ENCODE measurements at regions not wholly inside any gene's neighbourhood (a gene's known extent, or its start where the extent isn't known, plus 50 kb on each side); places are given as distances from the start of the nearest gene placed in this dataset.
"Not testable (repeated sequence)": the region's sequence is repeated elsewhere in the genome, so short reads cannot be mapped to it uniquely, and the experiment has no call there.

DNA sequence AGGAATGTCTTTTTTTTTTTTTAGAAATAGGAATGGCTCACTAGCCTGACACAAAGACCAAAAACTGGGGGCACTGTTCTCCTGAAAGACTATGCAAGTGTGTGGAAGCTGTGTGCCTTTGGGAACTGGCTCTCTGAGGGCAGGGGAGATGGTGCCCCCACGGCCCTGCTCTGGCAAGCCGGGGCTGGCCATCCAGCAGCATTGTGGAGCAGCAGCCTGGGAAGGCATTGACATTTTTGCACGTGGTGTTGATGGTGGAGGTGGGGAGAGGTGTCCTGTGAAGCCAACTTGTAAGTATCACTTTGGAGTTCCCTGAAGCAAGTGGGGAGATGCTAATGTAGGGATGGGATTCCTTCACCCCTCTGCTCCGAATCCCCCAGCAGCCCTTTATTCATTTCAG, 460.1 kb downstream of the RPS6KC1 start:
- TF ChIP-seq, protein P1, sequence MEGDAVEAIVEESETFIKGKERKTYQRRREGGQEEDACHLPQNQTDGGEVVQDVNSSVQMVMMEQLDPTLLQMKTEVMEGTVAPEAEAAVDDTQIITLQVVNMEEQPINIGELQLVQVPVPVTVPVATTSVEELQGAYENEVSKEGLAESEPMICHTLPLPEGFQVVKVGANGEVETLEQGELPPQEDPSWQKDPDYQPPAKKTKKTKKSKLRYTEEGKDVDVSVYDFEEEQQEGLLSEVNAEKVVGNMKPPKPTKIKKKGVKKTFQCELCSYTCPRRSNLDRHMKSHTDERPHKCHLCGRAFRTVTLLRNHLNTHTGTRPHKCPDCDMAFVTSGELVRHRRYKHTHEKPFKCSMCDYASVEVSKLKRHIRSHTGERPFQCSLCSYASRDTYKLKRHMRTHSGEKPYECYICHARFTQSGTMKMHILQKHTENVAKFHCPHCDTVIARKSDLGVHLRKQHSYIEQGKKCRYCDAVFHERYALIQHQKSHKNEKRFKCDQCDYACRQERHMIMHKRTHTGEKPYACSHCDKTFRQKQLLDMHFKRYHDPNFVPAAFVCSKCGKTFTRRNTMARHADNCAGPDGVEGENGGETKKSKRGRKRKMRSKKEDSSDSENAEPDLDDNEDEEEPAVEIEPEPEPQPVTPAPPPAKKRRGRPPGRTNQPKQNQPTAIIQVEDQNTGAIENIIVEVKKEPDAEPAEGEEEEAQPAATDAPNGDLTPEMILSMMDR (IDR thresholded peaks at IDR 0.05; ENCODE audit: low read depth, low read length) = no peak
- Histone ChIP-seq H3K27me3 (ENCODE audit: insufficient read depth, low read depth, severe bottlenecking) (no peaks in the 10 kb centered on the region), H3K27ac (no peak overlapping the region), H3K4me3 (ENCODE audit: low read depth, low read length) (no peak overlapping the region), H3K9me3 (ENCODE audit: severe bottlenecking) (no peaks in the 10 kb centered on the region), H3K36me3 (no peaks in the 10 kb centered on the region)
- no peak for DNase-seq

- Histone ChIP-seq H3K27ac (no peak overlapping the region), H3K4me3 (ENCODE audit: low read depth, low read length) (no peak overlapping the region), H3K36me3 (no peaks in the 10 kb centered on the region), H3K27me3 (ENCODE audit: insufficient read depth, low read depth, severe bottlenecking) (no peaks in the 10 kb centered on the region), H3K9me3 (ENCODE audit: severe bottlenecking) (no peaks in the 10 kb centered on the region)
- TF ChIP-seq, protein P1 (IDR thresholded peaks at IDR 0.05; ENCODE audit: low read depth, low read length) = no peak
- DNase-seq = no peak
Measured at GRCh38 chr1:213512316-213512715, 461.3 kb downstream of the RPS6KC1 start.

DNA sequence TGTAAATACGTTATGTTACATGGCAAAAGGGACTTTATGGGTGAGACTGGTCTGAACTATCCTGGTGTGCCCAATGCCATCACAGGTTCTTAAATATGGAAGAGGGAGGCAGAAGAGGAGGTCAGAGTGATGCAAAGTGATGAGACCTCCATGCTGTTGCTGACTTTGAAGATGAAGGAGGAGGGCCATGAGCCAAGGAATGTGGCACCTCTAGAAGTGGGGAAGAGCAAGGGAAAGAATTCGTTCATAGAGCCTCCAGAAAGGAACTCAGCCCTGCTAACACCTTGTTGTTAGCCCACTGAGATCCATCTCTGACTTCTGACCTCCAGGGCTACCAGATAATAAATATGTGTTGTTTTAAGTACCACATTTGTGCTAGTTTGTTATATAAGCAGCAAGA, 462.0 kb downstream of the RPS6KC1 start:
- TF ChIP-seq, protein P1 (IDR thresholded peaks at IDR 0.05; ENCODE audit: low read depth, low read length) = no peak
- DNase-seq = no peak
- Histone ChIP-seq H3K27ac (no peak overlapping the region), H3K36me3 (no peaks in the 10 kb centered on the region), H3K27me3 (ENCODE audit: insufficient read depth, low read depth, severe bottlenecking) (no peaks in the 10 kb centered on the region), H3K4me3 (ENCODE audit: low read depth, low read length) (no peak overlapping the region), H3K9me3 (ENCODE audit: severe bottlenecking) (no peaks in the 10 kb centered on the region)

DNA sequence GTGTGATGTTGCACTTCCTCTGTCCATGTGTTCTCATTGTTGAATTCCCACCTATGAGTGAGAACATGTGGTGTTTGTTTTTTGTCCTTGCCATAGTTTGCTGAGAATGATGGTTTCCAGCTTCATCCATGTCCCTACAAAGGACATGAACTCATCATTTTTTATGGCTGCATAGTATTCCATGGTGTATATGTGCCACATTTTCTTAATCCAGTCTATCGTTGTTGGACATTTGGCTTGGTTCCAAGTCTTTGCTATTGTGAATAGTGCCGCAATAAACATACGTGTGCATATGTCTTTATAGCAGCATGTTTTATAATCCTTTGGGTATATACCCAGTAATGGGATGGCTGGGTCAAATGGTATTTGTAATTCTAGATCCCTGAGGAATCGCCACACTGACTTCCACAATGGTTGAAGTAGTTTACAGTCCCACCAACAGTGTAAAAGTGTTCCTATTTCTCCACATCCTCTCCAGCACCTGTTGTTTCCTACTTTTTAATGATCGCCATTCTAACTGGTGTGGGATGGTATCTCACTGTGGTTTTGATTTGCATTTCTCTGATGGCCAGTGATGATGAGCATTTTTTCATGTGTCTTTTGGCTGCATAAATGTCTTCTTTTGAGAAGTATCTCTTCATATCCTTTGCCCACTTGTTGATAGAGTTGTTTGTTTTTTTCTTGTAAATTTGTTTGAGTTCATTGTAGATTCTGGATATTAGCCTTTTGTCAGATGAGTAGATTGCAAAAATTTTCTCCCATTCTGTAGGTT, 463.6 kb downstream of the RPS6KC1 start:
- not testable (repeated sequence) for DNase-seq; H3K4me3 ChIP-seq (ENCODE audit: low read depth, low read length); H3K27ac ChIP-seq; H3K36me3 ChIP-seq; H3K27me3 ChIP-seq (ENCODE audit: insufficient read depth, low read depth, severe bottlenecking); H3K9me3 ChIP-seq (ENCODE audit: severe bottlenecking)

DNA sequence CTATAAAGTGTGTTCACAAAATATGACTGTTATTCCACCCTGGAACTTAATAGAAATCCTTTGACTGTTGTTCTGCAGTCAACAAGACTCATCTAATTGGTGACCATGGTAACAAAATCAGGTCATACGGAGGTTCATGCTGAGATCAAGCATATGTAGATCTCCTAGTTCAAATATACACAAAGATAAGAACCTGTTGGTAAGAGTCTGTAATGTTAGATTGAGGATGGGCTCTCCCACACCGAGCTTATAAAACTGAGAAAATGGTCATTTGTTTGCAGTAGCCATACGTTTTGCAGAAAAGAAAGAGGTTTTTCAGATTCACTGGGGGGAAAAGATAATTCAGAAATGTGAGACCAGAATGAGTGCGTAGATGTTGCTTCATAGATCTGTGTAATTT, 468.1 kb downstream of the RPS6KC1 start:
- Histone ChIP-seq H3K9me3 (ENCODE audit: severe bottlenecking) (peaks cover 8% of the 10 kb centered on the region), H3K36me3 (no peaks in the 10 kb centered on the region), H3K27me3 (ENCODE audit: insufficient read depth, low read depth, severe bottlenecking) (no peaks in the 10 kb centered on the region), H3K4me3 (ENCODE audit: low read depth, low read length) (no peak overlapping the region), H3K27ac (no peak overlapping the region)
- DNase-seq = no peak
- TF ChIP-seq, protein P1 (IDR thresholded peaks at IDR 0.05; ENCODE audit: low read depth, low read length) = no peak

DNA sequence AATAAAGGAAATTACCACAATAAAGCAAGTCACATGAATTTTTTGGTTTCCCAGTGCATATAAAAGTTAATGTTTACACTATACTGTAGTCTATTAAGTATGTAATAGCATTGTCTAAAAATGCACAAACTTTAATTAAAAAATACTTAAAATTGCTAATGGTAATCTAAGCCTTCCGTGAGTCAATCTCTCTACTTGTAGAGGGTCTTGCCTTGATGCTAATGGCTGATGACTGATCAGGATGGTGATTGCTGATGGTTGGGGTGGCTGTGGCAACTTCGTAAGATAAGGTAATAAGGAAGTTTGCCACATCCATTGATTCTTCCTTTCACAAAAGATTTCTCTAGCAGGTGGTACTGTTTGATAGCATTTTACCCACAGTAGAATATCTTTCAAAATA, 466.6 kb upstream of the PROX1 start:
- Histone ChIP-seq H3K27me3 (ENCODE audit: insufficient read depth, low read depth, severe bottlenecking) (no peaks in the 10 kb centered on the region), H3K9me3 (ENCODE audit: severe bottlenecking) (peaks cover 8% of the 10 kb centered on the region), H3K4me3 (ENCODE audit: low read depth, low read length) (no peak overlapping the region), H3K36me3 (no peaks in the 10 kb centered on the region), H3K27ac (no peak overlapping the region)
- DNase-seq = no peak
- TF ChIP-seq, protein P1 (IDR thresholded peaks at IDR 0.05; ENCODE audit: low read depth, low read length) = no peak
